ENCODE measurements at regions not wholly inside any gene's neighbourhood (a gene's known extent, or its start where the extent isn't known, plus 50 kb on each side); places are given as distances from the start of the nearest gene placed in this dataset.

GRCh38 chr6:11428371-11428770 is 109.2 kb upstream of the TMEM170B start:
- no peak overlapping the region for H3K4me3 ChIP-seq (ENCODE audit: low read length)
- H3K9me3 ChIP-seq (ENCODE audit: control insufficient read depth, insufficient read depth, low read length): no peaks in the 10 kb centered on the region
- no CpG with 5 or more reads among the region's 2 CpGs for WGBS (ENCODE audit: insufficient coverage, insufficient read length)
- H3K27me3 ChIP-seq (ENCODE audit: control insufficient read depth, insufficient read depth, low read length): no peaks in the 10 kb centered on the region
- H3K4me1 ChIP-seq (ENCODE audit: control insufficient read depth, insufficient read depth, low read length): peaks cover 4% of the 10 kb centered on the region
- H3K36me3 ChIP-seq (ENCODE audit: control insufficient read depth, insufficient read depth, low read length): no peaks in the 10 kb centered on the region
- no peak for DNase-seq (ENCODE audit: low read depth, low spot score)
- no peak overlapping the region for H3K27ac ChIP-seq (ENCODE audit: low read length)

DNA sequence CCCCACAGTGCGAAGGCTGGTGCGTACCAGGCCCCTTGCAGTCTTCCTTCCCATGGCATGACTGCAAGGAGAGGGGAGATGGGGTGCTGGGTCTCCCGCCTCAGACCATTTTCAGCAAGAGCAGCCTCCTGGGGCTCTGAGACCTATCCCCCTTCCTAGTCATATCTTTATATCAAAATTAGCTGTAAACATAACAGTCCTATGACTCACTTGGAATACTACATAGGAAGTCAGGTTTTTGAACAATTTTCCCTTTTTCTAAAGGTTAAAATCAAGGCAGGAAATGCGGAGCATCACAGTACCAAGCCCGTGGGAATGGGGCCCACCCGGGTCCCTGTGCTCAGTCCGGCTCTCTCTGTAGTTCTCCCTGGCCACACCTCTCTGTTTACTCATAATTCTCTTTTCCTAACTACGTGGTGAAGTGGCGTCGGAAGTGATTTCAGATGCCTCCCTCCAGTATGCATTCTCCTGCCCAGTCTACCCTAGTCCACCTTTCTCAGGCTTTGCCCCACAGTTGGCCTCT is 109.8 kb upstream of the TMEM170B start:
- H3K4me3 ChIP-seq (ENCODE audit: low read length): no peak overlapping the region
- no peaks in the 10 kb centered on the region for H3K27me3 ChIP-seq (ENCODE audit: control insufficient read depth, insufficient read depth, low read length)
- H3K4me1 ChIP-seq (ENCODE audit: control insufficient read depth, insufficient read depth, low read length): peaks cover 4% of the 10 kb centered on the region
- no peak for DNase-seq (ENCODE audit: low read depth, low spot score)
- H3K27ac ChIP-seq (ENCODE audit: low read length): no peak overlapping the region
- H3K9me3 ChIP-seq (ENCODE audit: control insufficient read depth, insufficient read depth, low read length): no peaks in the 10 kb centered on the region
- no CpG with 5 or more reads among the region's 10 CpGs for WGBS (ENCODE audit: insufficient coverage, insufficient read length)
- no peaks in the 10 kb centered on the region for H3K36me3 ChIP-seq (ENCODE audit: control insufficient read depth, insufficient read depth, low read length)

DNA sequence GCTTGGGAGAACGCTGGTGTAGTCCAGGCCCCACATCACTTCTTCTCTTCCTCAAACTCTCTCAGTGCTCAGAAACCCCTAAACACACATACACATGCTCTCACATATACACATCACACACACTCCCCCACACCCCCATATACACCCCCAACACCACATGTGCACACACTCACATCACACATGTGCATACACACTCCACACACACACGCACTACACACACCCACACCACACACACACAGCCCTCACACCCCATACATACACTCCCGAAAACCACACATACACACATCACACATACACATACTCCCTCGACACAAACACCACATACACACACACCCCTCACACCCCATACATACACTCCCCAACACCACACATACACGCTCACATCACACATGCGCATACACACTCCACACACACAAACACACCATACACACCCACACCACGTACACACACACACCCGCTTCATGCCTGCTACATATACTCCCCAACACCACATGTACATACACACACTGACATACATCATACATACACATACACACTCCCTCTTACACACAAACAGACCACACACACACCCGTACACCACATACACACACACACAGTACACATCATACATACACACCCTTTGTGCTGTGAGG is 110.3 kb upstream of the TMEM170B start:
- no peak overlapping the region for H3K27ac ChIP-seq (ENCODE audit: low read length)
- no peaks in the 10 kb centered on the region for H3K9me3 ChIP-seq (ENCODE audit: control insufficient read depth, insufficient read depth, low read length)
- no peak overlapping the region for H3K4me3 ChIP-seq (ENCODE audit: low read length)
- no peaks in the 10 kb centered on the region for H3K36me3 ChIP-seq (ENCODE audit: control insufficient read depth, insufficient read depth, low read length)
- peaks cover 4% of the 10 kb centered on the region for H3K4me1 ChIP-seq (ENCODE audit: control insufficient read depth, insufficient read depth, low read length)
- no peaks in the 10 kb centered on the region for H3K27me3 ChIP-seq (ENCODE audit: control insufficient read depth, insufficient read depth, low read length)
- 100% methylated on average over 8 of the region's 9 CpGs for WGBS (ENCODE audit: insufficient coverage, insufficient read length)
- no peak for DNase-seq (ENCODE audit: low read depth, low spot score)

- Histone ChIP-seq H3K36me3 (ENCODE audit: control insufficient read depth, insufficient read depth, low read length) (no peaks in the 10 kb centered on the region), H3K4me3 (ENCODE audit: low read length) (no peak overlapping the region), H3K27ac (ENCODE audit: low read length) (no peak overlapping the region), H3K4me1 (ENCODE audit: control insufficient read depth, insufficient read depth, low read length) (peaks cover 4% of the 10 kb centered on the region), H3K27me3 (ENCODE audit: control insufficient read depth, insufficient read depth, low read length) (no peaks in the 10 kb centered on the region), H3K9me3 (ENCODE audit: control insufficient read depth, insufficient read depth, low read length) (no peaks in the 10 kb centered on the region)
- no CpG with 5 or more reads among the region's 2 CpGs for WGBS (ENCODE audit: insufficient coverage, insufficient read length)
- no peak for DNase-seq (ENCODE audit: low read depth, low spot score)
Observed at GRCh38 chr6:11426571-11426970, 111.0 kb upstream of the TMEM170B start.

DNA sequence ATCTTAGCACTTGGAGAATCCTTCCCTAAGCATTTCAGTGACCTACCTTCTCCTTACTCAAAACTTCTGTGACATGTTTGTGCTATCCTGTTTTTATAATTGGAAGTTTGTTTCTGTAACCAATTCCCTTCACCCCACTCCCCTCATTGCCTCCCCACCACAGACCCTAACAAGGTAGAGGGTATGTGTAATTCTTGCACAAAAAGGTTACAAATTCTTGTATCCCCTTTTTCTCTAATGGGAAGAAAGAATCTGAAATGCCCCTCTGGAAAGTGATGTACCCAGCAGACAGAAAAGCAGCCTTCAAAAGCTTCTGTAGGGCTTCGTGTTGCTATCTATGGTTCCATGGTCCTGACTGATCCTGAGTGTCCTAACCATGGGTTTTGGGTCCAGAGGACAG is 111.7 kb upstream of the TMEM170B start:
- Histone ChIP-seq H3K9me3 (ENCODE audit: control insufficient read depth, insufficient read depth, low read length) (no peaks in the 10 kb centered on the region), H3K4me3 (ENCODE audit: low read length) (no peak overlapping the region), H3K4me1 (ENCODE audit: control insufficient read depth, insufficient read depth, low read length) (peaks cover 4% of the 10 kb centered on the region), H3K36me3 (ENCODE audit: control insufficient read depth, insufficient read depth, low read length) (no peaks in the 10 kb centered on the region), H3K27me3 (ENCODE audit: control insufficient read depth, insufficient read depth, low read length) (no peaks in the 10 kb centered on the region), H3K27ac (ENCODE audit: low read length) (no peak overlapping the region)
- no CpG with 5 or more reads among the region's 1 CpG for WGBS (ENCODE audit: insufficient coverage, insufficient read length)
- DNase-seq (ENCODE audit: low read depth, low spot score): no peak

GRCh38 chr6:11425431-11425871 is 112.1 kb upstream of the TMEM170B start:
- WGBS (ENCODE audit: insufficient coverage, insufficient read length): no CpG with 5 or more reads among the region's 5 CpGs
- H3K27ac ChIP-seq (ENCODE audit: low read length): no peak overlapping the region
- no peaks in the 10 kb centered on the region for H3K9me3 ChIP-seq (ENCODE audit: control insufficient read depth, insufficient read depth, low read length)
- H3K36me3 ChIP-seq (ENCODE audit: control insufficient read depth, insufficient read depth, low read length): no peaks in the 10 kb centered on the region
- no peaks in the 10 kb centered on the region for H3K27me3 ChIP-seq (ENCODE audit: control insufficient read depth, insufficient read depth, low read length)
- DNase-seq (ENCODE audit: low read depth, low spot score): no peak
- H3K4me1 ChIP-seq (ENCODE audit: control insufficient read depth, insufficient read depth, low read length): peaks cover 4% of the 10 kb centered on the region
- H3K4me3 ChIP-seq (ENCODE audit: low read length): no peak overlapping the region

GRCh38 chr6:11424395-11425034 is 113.0 kb upstream of the TMEM170B start:
- Histone ChIP-seq H3K27ac (ENCODE audit: low read length) (no peak overlapping the region), H3K4me1 (ENCODE audit: control insufficient read depth, insufficient read depth, low read length) (peaks cover 4% of the 10 kb centered on the region), H3K27me3 (ENCODE audit: control insufficient read depth, insufficient read depth, low read length) (no peaks in the 10 kb centered on the region), H3K9me3 (ENCODE audit: control insufficient read depth, insufficient read depth, low read length) (no peaks in the 10 kb centered on the region), H3K4me3 (ENCODE audit: low read length) (no peak overlapping the region), H3K36me3 (ENCODE audit: control insufficient read depth, insufficient read depth, low read length) (no peaks in the 10 kb centered on the region)
- no CpG with 5 or more reads among the region's 4 CpGs for WGBS (ENCODE audit: insufficient coverage, insufficient read length)
- DNase-seq (ENCODE audit: low read depth, low spot score): no peak

DNA sequence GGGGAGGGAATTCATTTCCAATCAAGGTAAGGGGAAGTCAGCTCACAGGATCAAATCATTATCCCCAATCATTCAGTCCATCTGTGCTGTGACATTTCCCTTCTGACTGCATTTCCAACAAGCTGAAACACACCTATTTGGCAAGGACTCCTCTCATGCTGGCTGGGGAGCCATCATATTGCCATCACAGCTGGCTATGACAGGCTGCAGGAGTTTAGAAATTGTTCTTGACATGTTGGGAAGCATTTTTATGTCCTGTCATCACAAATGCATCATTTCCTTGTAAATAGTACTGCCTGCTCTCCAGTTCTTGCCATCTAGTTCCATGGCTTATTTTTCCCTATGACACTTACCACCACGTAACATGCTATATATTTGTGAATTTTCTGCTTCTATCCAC is 113.9 kb upstream of the TMEM170B start:
- DNase-seq (ENCODE audit: low read depth, low spot score): no peak
- no CpG with 5 or more reads among the region's 1 CpG for WGBS (ENCODE audit: insufficient coverage, insufficient read length)
- H3K36me3 ChIP-seq (ENCODE audit: control insufficient read depth, insufficient read depth, low read length): no peaks in the 10 kb centered on the region
- H3K4me1 ChIP-seq (ENCODE audit: control insufficient read depth, insufficient read depth, low read length): peaks cover 4% of the 10 kb centered on the region
- no peaks in the 10 kb centered on the region for H3K27me3 ChIP-seq (ENCODE audit: control insufficient read depth, insufficient read depth, low read length)
- no peak overlapping the region for H3K27ac ChIP-seq (ENCODE audit: low read length)
- H3K4me3 ChIP-seq (ENCODE audit: low read length): no peak overlapping the region
- no peaks in the 10 kb centered on the region for H3K9me3 ChIP-seq (ENCODE audit: control insufficient read depth, insufficient read depth, low read length)

DNA sequence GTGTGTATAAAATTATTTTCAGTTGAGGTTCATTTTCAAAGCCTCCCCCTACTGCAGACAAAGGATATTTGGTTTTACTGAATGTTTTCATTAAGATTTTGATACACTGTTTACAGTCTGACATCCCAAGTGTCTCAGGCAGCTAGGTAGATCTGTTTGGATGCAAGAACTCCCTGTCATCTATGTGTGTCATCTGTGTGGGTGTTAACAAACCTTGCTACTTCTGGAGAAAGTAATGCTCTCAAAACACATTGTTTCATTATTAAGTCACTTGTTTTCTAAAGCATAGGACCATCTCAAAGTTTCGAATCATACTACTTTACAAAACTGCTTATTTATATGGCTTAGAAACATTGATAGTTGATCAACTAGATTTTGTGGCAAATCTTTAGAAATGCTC is 114.5 kb upstream of the TMEM170B start:
- Histone ChIP-seq H3K27ac (ENCODE audit: low read length) (no peak overlapping the region), H3K36me3 (ENCODE audit: control insufficient read depth, insufficient read depth, low read length) (no peaks in the 10 kb centered on the region), H3K4me1 (ENCODE audit: control insufficient read depth, insufficient read depth, low read length) (peaks cover 4% of the 10 kb centered on the region), H3K4me3 (ENCODE audit: low read length) (no peak overlapping the region), H3K27me3 (ENCODE audit: control insufficient read depth, insufficient read depth, low read length) (no peaks in the 10 kb centered on the region), H3K9me3 (ENCODE audit: control insufficient read depth, insufficient read depth, low read length) (no peaks in the 10 kb centered on the region)
- no CpG with 5 or more reads among the region's 1 CpG for WGBS (ENCODE audit: insufficient coverage, insufficient read length)
- DNase-seq (ENCODE audit: low read depth, low spot score): no peak

GRCh38 chr6:11419763-11420453 is 117.6 kb upstream of the TMEM170B start:
- no peaks in the 10 kb centered on the region; the same call in 1 of the 2 replicates for H3K9me3 ChIP-seq (ENCODE audit: control insufficient read depth, insufficient read depth, low read length)
- no peak for DNase-seq (ENCODE audit: low read depth, low spot score)
- H3K27me3 ChIP-seq (ENCODE audit: control insufficient read depth, insufficient read depth, low read length): no peaks in the 10 kb centered on the region
- H3K4me3 ChIP-seq (ENCODE audit: low read length): no peak overlapping the region
- H3K4me1 ChIP-seq (ENCODE audit: control insufficient read depth, insufficient read depth, low read length): no peaks in the 10 kb centered on the region
- H3K36me3 ChIP-seq (ENCODE audit: control insufficient read depth, insufficient read depth, low read length): 0 out of 2 replicates have a peak, but pooled peaks cover 4% of the 10 kb centered on the region
- no peak overlapping the region for H3K27ac ChIP-seq (ENCODE audit: low read length)

Measured in iPS DF 6.9 (cell line).